Fibroblast of skin of right quadriceps (primary cell): ENCODE measurements at regions not wholly inside any gene's neighbourhood (a gene's known extent, or its start where the extent isn't known, plus 50 kb on each side); places are given as distances from the start of the nearest gene placed in this dataset.
A peak's percentile ranks its signal among the peaks of the same experiment; 100 is the strongest.

Experiments
- DNase-seq: peaks from one replicate; pipeline ENCODE4 v3.0.0-alpha.2; 2013

- peak; percentile 35 for DNase-seq
These were observed 150.5 kb downstream of the EN1 start for GRCh38 chr2:118696786-118697465.

DNA sequence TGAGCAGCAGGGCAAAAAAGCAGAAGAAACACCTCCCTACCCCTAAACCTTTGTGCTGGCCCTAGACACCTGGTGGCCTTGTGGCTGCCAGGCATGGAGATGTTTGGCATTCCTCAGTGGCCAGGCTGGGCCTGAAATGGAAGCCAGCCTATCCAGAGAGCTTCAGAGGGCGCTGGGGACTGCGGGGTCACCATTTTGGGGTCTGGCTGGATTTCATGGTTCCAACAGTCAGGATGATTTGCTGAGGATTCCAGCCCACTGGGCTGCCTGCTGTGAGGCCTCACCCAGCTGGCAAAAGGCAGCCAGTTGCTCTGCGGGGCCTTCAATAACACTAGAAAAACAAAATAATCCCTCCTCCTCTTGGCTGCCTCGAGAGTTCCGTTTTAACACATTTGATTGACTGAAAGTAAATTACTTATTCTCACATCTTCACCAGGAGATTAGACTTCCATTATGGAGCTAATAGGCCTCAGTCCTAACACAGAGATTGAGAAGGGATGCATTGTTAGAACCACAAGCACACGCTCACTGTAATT is 154.1 kb downstream of the EN1 start:
- no peak for DNase-seq

GRCh38 chr2:118689874-118690273 is 157.6 kb downstream of the EN1 start:
- DNase-seq, result no peak

DNA sequence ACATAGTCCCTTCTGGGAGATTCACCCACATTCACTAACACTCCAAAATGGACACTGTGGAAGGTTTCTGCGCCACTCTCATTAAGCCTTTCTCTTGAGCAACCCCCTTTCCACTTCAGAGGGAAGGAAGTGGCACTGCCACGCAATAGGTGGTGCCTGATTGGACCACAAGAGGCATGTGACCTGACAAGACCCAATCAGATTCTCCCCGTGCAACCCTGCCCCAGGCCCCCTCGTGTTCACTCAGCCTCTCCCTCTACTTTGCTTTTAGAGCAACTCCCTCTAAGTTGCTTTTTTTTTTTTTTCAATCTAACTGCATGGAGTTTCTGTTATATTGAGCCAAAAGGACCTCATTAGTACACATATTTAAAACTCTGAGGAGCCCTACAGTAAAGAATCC is 158.0 kb downstream of the EN1 start:
- no peak for DNase-seq

DNA sequence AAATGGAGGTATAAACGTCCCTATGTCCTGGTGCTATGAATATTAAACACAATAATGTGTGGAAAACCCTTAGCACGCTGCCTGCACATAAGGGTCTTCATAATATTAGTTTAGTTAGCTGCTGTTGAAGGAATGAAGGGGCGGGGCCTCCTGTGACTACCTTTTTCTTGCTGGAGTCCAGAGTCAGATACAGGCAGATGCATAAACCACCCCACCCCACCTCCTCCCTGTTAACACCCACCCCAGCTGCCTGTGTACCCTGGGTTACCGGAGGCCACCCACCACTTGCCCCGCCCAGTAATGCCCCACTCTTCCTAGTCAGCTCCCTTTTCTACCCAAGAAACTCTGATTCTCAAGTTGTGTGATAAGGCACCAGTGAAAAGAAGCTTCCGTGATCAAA is 158.4 kb downstream of the EN1 start:
- no peak for DNase-seq

DNA sequence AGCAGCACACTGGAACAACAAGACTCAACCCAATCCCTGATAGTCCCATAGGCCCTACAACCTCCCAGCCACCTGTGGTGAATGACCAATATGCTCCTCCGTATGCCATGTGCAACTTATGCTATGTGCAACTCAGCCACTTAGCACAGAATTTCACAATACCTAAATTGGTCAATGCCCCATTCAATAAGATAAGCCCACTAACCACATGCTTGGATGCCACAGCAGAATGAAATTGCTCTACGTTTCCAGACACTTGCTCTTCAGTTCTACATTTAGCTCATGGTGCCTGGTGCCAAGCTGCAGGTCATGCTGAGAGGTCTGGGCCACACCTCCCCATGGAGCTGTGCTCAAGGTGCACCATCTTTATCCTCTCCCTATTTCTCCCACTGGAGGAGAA is 159.8 kb downstream of the EN1 start:
- no peak for DNase-seq

DNA sequence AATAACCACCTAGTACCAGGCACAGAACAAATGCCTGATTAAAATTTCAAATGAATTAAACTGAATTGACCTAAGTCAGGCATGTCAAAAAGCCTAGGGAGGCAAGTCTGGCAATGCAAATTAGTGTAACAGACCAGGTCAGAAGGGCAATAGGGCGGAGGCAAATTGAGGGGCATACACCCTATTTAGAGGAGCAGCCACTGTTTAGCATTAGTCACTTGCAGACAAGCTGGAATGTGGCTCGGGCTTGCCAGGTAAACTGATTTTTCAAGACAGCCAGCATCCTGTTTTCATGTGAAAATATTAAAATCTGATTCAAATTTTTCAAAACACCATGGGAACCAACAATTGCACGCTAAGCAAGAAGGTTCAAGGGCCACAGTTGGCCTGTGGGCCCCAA is 160.3 kb downstream of the EN1 start:
- no peak for DNase-seq

GRCh38 chr2:118686346-118686745 is 161.1 kb downstream of the EN1 start:
- DNase-seq, result peak; percentile 70

- no peak for DNase-seq
These were observed 164.0 kb downstream of the EN1 start for GRCh38 chr2:118683460-118683859.

DNA sequence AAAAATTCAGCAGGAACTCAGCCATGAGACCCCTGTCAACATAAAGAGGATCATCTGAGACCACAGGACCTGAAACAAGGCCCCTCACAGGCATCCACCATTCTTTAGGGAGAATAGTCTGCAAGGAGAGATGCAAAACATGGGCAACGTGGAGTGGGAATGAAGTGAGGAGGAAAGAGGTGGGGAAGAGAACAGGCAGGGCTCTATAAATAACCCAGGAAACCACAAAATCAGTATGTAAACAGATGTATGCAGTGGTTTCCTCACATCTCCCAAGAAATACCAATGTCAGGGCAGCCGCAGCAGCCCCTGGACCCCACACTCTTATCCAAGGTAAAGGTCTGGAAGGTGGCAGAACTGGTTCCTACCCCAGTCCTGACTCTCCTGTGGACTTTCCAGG is 168.5 kb downstream of the EN1 start:
- peak; percentile 48 for DNase-seq

GRCh38 chr2:118677546-118677945 is 169.9 kb downstream of the EN1 start:
- no peak for DNase-seq

- DNase-seq, result no peak
These were observed 171.9 kb downstream of the EN1 start for GRCh38 chr2:118675531-118675930.

DNA sequence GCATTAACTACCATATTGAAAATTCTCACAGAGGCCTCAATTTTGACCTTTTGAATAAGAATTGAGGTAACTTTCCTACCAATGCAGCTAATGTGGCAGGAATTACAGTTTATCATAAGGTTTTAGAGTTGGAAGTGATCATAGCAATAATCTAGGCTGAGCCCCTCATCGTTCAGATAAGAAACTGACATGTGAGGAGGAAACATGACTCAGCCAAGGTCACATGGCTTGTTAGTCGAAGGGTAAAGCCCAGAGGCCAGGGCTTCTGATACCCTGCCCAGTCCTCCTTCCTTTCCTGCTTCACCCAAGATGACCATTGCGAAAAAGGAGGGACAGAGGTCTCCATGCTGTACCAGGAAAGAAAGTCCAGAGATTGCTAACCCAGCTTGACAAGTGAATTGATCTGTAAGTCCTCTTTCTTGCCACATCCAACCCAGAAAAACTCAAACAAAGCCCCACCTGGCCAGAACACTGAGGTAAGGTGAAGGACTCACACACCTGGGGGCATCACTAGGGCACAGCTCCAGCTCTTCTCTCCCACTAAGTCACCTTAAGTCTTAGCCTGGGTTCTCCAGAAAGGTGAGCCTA is 174.8 kb downstream of the EN1 start:
- DNase-seq, result no peak

- no peak for DNase-seq
These were observed 175.6 kb downstream of the EN1 start for GRCh38 chr2:118671701-118672454.

DNA sequence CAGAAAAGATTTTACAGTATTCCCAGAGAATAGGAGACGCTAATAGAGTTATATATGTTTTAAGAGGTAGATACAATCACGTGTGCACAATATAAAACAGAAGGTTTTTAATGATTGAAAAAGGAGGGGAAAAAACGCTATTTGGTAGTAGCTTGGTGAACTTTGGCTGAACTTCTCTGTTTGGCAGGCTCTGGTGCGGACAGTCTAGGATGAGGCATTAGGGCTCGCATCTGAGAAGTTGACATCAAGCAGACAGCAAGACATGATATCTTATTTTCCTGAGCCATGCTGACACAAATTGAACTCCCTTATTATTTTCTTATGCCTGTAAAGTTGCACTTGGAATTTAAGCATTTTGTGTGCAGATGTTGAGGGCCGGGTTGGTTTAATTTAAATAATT is 176.6 kb downstream of the EN1 start:
- DNase-seq, result peak; percentile 88

- peak; percentile 47 for DNase-seq
These were observed 177.2 kb downstream of the EN1 start for GRCh38 chr2:118670276-118670675.

DNA sequence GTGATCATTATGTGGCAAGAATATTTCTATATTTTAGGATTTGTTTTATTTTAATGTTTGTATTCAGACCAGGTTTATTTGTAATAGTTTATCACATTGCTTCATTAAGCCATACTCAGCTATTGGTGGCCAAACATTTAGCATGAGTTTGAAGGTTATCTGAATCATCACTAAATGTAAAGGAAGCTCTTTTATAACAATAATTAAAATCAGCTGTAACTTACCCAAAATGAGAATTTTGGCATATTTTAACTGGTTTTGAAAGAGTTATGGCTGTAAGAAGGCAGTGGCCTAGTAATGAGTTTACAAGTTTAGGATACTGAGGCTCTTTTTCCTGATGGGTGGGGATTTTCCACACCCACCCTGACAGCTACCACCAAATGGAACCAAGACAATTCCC is 177.8 kb downstream of the EN1 start:
- peak; percentile 82 for DNase-seq

DNA sequence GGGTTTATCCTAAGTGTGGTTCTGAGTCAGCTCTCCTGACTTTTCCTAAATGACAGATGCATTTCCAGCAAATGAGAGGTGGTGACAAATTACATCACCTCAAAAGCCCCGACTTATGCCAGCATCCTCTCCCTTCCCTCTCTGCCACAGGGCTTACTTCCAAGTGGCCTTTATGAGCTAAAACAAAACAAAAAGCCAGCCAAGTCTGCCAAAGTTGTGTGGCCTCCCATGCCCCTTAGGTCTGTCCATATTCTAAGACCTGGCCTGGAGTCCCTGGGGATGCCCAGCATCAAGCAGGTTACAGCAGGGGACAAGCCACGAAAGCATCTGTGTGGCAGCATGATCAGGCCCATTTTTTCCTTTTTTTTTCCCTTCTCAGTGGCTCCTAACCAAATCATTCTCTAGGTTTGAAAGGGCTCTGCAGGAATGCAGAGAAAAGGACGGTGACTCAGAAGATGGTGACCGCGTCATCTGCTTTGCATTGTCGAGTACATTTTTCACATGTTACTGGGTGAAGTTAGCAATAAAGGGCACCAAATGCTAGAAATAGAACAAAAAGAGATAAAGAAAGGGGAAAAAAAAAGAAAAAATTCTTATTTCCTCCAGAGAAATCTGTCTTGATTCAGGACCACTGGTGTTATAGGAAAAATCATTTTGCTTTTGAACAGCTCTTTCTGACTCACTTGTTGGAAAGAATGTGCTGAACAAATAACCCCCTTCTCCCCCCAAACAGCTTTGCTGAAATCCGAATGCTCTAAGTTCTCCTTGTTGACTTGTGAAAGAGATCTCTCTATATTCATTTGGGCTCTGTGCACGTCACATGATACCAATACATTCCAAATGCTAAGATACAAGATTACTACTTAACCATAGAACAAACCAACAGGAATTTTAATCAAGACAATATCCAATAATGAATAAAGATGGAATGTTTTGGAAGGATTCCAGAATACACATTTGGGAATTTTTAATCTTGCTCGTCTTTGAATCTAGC is 178.7 kb downstream of the EN1 start:
- DNase-seq, result peak; percentile 99

DNA sequence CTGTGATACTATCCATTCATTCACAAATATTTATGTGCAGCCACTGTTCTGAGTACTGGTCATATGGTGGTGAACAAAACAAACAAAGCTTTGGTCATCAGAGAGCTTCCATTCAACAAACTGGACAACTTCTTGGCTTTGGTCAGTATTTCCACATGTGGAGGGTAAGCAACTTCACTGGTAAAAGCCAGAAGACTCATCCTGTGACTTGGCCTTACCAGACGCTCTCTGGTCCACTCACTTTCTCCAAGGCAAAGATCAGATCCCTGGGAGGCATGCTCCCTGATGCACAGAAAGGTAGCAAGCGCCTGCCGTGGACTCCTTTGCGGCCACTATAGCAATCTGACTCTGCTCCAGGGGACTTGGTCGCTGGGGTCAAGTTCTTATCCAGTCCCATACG is 179.5 kb downstream of the EN1 start:
- DNase-seq, result peak; percentile 40

DNA sequence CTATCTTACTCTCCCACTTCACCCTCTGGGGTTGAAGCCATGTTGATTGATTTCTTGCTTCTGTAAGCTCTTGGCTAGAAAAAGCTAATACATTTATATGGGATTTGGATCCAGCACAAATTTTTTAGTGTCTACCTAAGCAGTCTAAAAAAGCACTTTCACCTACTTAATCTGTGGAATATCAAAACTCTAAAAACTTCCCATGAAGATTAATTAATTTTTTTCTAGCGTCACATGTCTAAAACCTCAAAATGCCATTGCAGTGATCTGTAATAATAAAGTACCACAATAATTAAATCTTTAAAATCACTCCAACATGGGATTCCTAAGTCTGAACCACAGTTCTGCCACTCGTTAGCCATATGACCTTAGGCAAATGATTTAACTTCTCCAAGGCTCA is 180.1 kb downstream of the EN1 start:
- DNase-seq, result peak; percentile 88

DNA sequence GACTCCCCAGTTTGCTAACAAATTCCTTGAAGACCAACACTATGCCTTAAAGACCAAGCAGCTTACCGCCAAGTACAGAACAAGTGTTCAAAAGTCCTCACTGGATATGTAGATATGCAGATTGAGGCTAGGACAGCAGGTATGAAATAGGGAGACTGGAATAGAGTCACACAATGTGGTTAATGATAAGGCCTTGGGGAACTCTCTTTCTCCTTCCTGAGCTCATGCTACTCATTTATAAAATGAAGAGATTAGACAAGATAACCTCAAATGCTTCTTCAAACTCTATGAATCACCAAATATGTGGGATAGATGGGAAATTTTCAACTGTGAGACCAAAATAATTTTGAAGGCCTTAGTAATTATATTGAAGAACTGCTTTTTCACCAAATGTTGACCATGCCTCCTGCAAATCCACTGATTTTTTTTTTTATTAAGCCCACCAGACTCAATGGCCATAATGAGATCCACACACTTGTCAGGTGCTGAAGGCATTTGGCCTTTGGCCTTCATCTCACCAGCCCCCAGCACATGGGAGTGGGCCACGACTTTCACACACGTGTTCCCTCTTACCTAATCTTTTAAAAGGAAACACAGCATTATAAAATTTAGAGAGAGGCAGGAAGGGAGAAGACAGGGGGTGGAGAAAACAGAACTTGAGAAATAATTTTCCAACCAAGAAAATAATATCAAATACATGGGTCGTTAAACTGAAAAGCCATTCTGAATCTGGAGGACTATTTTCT is 181.5 kb downstream of the EN1 start:
- DNase-seq, result peak; percentile 57

DNA sequence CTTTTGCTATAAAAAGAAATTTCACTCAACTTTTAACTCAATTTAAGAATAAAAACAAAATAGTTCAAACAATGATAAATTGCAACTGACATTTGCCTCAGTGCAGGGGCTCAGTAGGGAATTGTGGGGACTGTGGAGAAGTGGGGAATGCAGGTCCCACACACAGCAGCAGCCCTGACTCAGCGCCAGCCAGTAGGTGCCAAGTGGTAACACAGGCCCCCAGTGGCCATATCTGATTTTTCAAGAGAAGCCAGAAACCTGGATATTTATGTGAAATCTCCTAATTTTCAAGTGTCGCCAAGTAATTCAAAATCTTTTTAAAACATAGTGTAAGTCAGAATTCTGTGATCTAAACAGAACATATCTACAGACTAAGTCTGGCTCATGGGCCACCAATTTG is 186.3 kb downstream of the EN1 start:
- DNase-seq, result peak; percentile 50
